CD14-positive monocyte (primary cell): ENCODE measurements at regions not wholly inside any gene's neighbourhood (a gene's known extent, or its start where the extent isn't known, plus 50 kb on each side); places are given as distances from the start of the nearest gene placed in this dataset.

ENCODE experiments used
- DNase-seq, 3 donors: peaks; one replicate each; pipeline ENCODE4 v3.0.0-alpha.2; 2011 to 2022
- H2AFZ ChIP-seq: 2 replicates; pipeline ENCODE4 v1.6.0; 2012; ENCODE audit warnings: mild to moderate bottlenecking, low read depth, low read length, inconsistent platforms; ENCODE audit not compliant: insufficient read depth, poor library complexity, severe bottlenecking
- H3K27ac ChIP-seq, 2 donors: 1 replicate in 1 of 2; 2 replicates in 1 of 2; pipeline ENCODE4 v1.5.1; 2012 to 2013; ENCODE audit warnings: low read length in 2 of 2, control low read depth in 1 of 2, inconsistent platforms in 1 of 2, low read depth in 1 of 2, mild to moderate bottlenecking in 1 of 2
- H3K27me3 ChIP-seq, 2 donors: one replicate each; pipeline versions ENCODE4 v1.6.0 to v1.6.1; 2011 to 2013; ENCODE audit warnings: low read length in 2 of 2; ENCODE audit not compliant: control insufficient read depth in 2 of 2, insufficient read depth in 2 of 2
- H3K36me3 ChIP-seq, 2 donors: replicated peaks in 1 of 2; 1 replicate in 1 of 2; 2 replicates in 1 of 2; pipeline versions ENCODE4 v1.5.1 to v1.6.1; 2012 to 2013; ENCODE audit warnings: low read length in 2 of 2, control low read depth in 1 of 2, inconsistent platforms in 1 of 2, mild to moderate bottlenecking in 1 of 2; ENCODE audit not compliant: insufficient read depth in 2 of 2, control insufficient read depth in 1 of 2
- H3K4me1 ChIP-seq, 2 donors: 1 replicate in 1 of 2; 2 replicates in 1 of 2; pipeline versions ENCODE4 v1.5.1 to v1.6.1; 2012 to 2013; ENCODE audit warnings: low read length in 2 of 2, control low read depth in 1 of 2, inconsistent platforms in 1 of 2, mild to moderate bottlenecking in 1 of 2, moderate library complexity in 1 of 2; ENCODE audit not compliant: insufficient read depth in 2 of 2, control insufficient read depth in 1 of 2
- H3K4me2 ChIP-seq: replicated peaks from 2 replicates; pipeline ENCODE3; 2012; ENCODE audit warnings: low read length, moderate library complexity, mild to moderate bottlenecking; ENCODE audit not compliant: poor library complexity, severe bottlenecking; ENCODE audit errors: extremely low read depth
- H3K4me3 ChIP-seq, 3 experiments: fragments of 200-600 bp in 1 of 3; sonication (generic) in 1 of 3; replicated peaks in 1 of 3; 1 replicate in 2 of 3; 2 replicates in 1 of 3; pipeline ENCODE4 v1.5.1; 2011 to 2013; ENCODE audit warnings: low read length in 3 of 3, mild to moderate bottlenecking in 3 of 3, control low read depth in 2 of 3, low read depth in 2 of 3, inconsistent platforms in 1 of 3, moderate library complexity in 1 of 3
- H3K79me2 ChIP-seq: 2 replicates; pipeline ENCODE4 v1.6.0; 2012; ENCODE audit warnings: mild to moderate bottlenecking, control low read depth, inconsistent platforms, low read length, moderate library complexity; ENCODE audit not compliant: insufficient read depth
- H3K9ac ChIP-seq: 2 replicates; pipeline ENCODE4 v1.6.0; 2017; ENCODE audit warnings: low read length, mild to moderate bottlenecking; ENCODE audit not compliant: insufficient read depth, poor library complexity, severe bottlenecking
- H3K9me3 ChIP-seq, 2 donors: replicated peaks in 1 of 2; 1 replicate in 1 of 2; 2 replicates in 1 of 2; pipeline versions ENCODE4 v1.5.1 to v1.6.1; 2012 to 2013; ENCODE audit warnings: low read length in 2 of 2, control low read depth in 1 of 2; ENCODE audit not compliant: control insufficient read depth in 1 of 2, insufficient read depth in 1 of 2
- H4K20me1 ChIP-seq: 2 replicates; pipeline ENCODE4 v1.6.0; 2012; ENCODE audit warnings: mild to moderate bottlenecking, low read length, control low read depth, moderate library complexity; ENCODE audit not compliant: insufficient read depth
- H3K27ac Mint-ChIP-seq, 7 donors: one replicate each; pipeline ENCODE4 v1.8.0; 2020; ENCODE audit warnings: mild to moderate bottlenecking in 7 of 7, mixed read lengths in 7 of 7, moderate library complexity in 6 of 7, inconsistent platforms in 2 of 7
- H3K27me3 Mint-ChIP-seq, 3 donors: one replicate each; pipeline ENCODE4 v1.8.0; 2021 to 2022; ENCODE audit warnings: low read depth in 3 of 3, mild to moderate bottlenecking in 3 of 3, mixed read lengths in 3 of 3, moderate library complexity in 3 of 3, inconsistent platforms in 1 of 3
- H3K36me3 Mint-ChIP-seq, 2 donors: one replicate each; pipeline ENCODE4 v1.8.0; 2020; ENCODE audit warnings: mixed read lengths in 2 of 2, inconsistent platforms in 1 of 2, mild to moderate bottlenecking in 1 of 2
- H3K4me1 Mint-ChIP-seq: one replicate; pipeline ENCODE4 v1.8.0; 2020; ENCODE audit warnings: mild to moderate bottlenecking, mixed read lengths
- H3K4me3 Mint-ChIP-seq, 2 donors: one replicate each; pipeline ENCODE4 v1.8.0; 2020; ENCODE audit warnings: mild to moderate bottlenecking in 2 of 2, mixed read lengths in 2 of 2, moderate library complexity in 1 of 2
- H3K9me3 Mint-ChIP-seq, 7 donors: one replicate each; pipeline ENCODE4 v1.8.0; 2020 to 2022; ENCODE audit warnings: mixed read lengths in 7 of 7, mild to moderate bottlenecking in 6 of 7, moderate library complexity in 6 of 7, inconsistent platforms in 2 of 7
- CTCF ChIP-seq: fragments of 200-600 bp; IDR thresholded peaks from one replicate; pipeline ENCODE4 v1.8.0; 2022; ENCODE audit warnings: antibody characterized with exemption, mild to moderate bottlenecking
- WGBS: methylation state at CpG from one replicate; pipeline ENCODE4 v1.1.5; 2013; ENCODE audit warnings: missing lambda C conversion rate; ENCODE audit not compliant: insufficient coverage; 5-methylcytosine and 5-hydroxymethylcytosine counted together
- intact Hi-C, 2 donors: fragments of 100-400 bp; cut with micrococcal nuclease; formaldehyde crosslinking; loops; one replicate each; pipeline versions ENCODE4 v1.15.0 to v1.15.1; 2023

- no peak for DNase-seq
- Mint-ChIP-seq H3K4me1 (peaks cover 6% of the 10 kb centered on the region), H3K4me3 (no peak overlapping the region), H3K27ac (no peak overlapping the region), H3K9me3 (no peaks in the 10 kb centered on the region), H3K36me3 (no peaks in the 10 kb centered on the region), H3K27me3 (peaks cover 2 to 8% (median 4%) of the 10 kb centered on the region in 3 donors)
- Histone ChIP-seq H3K27me3 (no peaks in the 10 kb centered on the region), H4K20me1 (no peaks in the 10 kb centered on the region), H3K9ac (no peak overlapping the region), H3K4me1 (peaks cover 0 to 5% of the 10 kb centered on the region in 2 donors), H3K36me3 (no peaks in the 10 kb centered on the region), H3K9me3 (no peaks in the 10 kb centered on the region), H3K4me3 (no peak overlapping the region), H2AFZ (peak overlapping the region; percentile 61), H3K27ac (no peak overlapping the region), H3K79me2 (no peaks in the 10 kb centered on the region), H3K4me2 (no peak overlapping the region)
- intact Hi-C loops = no loop called here
- TF ChIP-seq CTCF = no peak
- WGBS = no CpG with 5 or more reads among the region's 1 CpG
Measured at GRCh38 chr1:227432181-227432535, 113.9 kb upstream of the CDC42BPA start.

- Histone ChIP-seq H3K27me3 (no peaks in the 10 kb centered on the region), H3K4me1 (peaks cover 0 to 5% of the 10 kb centered on the region in 2 donors), H3K27ac (no peak overlapping the region), H3K79me2 (no peaks in the 10 kb centered on the region), H3K9ac (no peak overlapping the region), H3K9me3 (no peaks in the 10 kb centered on the region), H3K36me3 (no peaks in the 10 kb centered on the region), H3K4me3 (no peak overlapping the region), H3K4me2 (no peak overlapping the region), H4K20me1 (no peaks in the 10 kb centered on the region), H2AFZ (no peak overlapping the region)
- Mint-ChIP-seq H3K27me3 (peaks cover 0 to 6% (median 1%) of the 10 kb centered on the region in 3 donors), H3K4me1 (peaks cover 4% of the 10 kb centered on the region), H3K36me3 (no peaks in the 10 kb centered on the region), H3K4me3 (no peak overlapping the region), H3K9me3 (peaks cover 0 to 2% (median 0%) of the 10 kb centered on the region in 7 donors), H3K27ac (no peak overlapping the region)
- TF ChIP-seq CTCF = no peak
- intact Hi-C loops = no loop called here
- 90% methylated on average over 4 of the region's 13 CpGs for WGBS
- DNase-seq = no peak
Measured at GRCh38 chr1:227429447-227430359, 111.4 kb upstream of the CDC42BPA start.
